Coronary artery (tissue), 2 donors: ENCODE measurements at regions not wholly inside any gene's neighbourhood (a gene's known extent, or its start where the extent isn't known, plus 50 kb on each side); places are given as distances from the start of the nearest gene placed in this dataset.

Experiments used
- DNase-seq: peaks from one replicate; pipeline ENCODE4 v3.0.0-alpha.2; 2017; ENCODE audit warnings: low spot score
- H3K27ac ChIP-seq, 2 donors: fragments of 200-600 bp; sonication (generic); one replicate each; pipeline ENCODE4 v1.5.1; 2016 to 2019
- H3K4me3 ChIP-seq: fragments of 200-600 bp; sonication (generic); 2 replicates; pipeline ENCODE4 v1.5.1; 2016; ENCODE audit warnings: mild to moderate bottlenecking, moderate library complexity
- CTCF ChIP-seq: fragments of 200-600 bp; sonication (generic); IDR thresholded peaks from one replicate; pipeline ENCODE4 v1.5.1; 2019; ENCODE audit warnings: antibody characterized with exemption

DNA sequence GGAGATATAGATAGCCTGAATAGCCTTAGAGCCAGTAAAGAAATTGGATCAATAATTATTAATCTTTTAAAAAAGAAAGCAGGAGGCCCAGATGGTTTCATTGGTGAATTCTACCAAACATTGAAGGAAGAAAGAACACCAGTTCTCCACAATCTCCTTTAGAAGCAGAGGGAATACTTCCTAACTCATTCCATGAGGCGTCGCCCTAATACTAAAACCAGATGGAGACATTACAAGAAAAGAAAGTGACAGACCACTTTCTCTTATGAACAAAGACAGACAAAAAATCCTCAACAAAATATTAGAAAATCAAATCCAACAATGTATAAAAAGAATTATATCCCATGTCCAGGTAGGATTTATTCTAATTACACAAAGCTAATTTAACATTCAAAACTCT, 362.6 kb downstream of the BCAT1 start:
- no peak overlapping the region for H3K4me3 ChIP-seq
- DNase-seq = no peak
- no peak for TF ChIP-seq CTCF
- no peak overlapping the region for H3K27ac ChIP-seq

- Histone ChIP-seq H3K27ac (no peak overlapping the region), H3K4me3 (no peak overlapping the region)
- TF ChIP-seq CTCF = no peak
- no peak for DNase-seq
Measured at GRCh38 chr12:24584032-24584675, 364.7 kb downstream of the BCAT1 start.

DNA sequence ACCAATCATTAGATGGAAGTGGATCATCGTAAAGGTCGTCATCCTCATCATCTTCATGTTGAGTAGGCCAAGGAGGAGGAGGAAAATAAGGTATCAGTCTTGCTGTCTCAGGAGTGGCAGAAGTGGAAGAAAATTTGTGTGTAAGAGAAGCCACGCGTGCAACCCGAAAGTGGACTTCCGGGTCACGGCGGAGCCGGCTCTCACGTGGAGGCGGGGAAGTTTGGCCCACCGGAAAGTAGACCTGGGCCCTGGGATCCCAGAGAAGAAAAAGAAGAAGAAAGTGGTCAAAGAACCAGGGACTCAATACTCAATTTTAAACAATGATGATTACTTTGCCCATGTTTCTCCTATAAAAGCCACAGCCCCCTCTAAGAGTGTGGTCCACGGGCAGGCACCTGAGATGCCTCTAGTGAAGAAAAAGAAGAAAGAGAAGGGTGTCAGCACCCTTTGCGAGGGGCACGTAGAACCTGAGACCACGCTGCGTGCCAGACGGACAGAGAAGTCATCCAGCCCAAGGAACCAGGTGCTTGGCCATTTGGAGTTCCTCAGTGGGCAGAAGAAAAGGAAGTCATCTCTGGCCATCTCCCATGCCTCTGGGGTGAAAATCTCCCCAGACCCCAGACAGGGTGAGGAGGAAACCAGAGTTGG, 365.8 kb downstream of the BCAT1 start:
- H3K27ac ChIP-seq = no peak overlapping the region
- TF ChIP-seq CTCF = no peak
- no peak overlapping the region for H3K4me3 ChIP-seq
- DNase-seq = no peak

DNA sequence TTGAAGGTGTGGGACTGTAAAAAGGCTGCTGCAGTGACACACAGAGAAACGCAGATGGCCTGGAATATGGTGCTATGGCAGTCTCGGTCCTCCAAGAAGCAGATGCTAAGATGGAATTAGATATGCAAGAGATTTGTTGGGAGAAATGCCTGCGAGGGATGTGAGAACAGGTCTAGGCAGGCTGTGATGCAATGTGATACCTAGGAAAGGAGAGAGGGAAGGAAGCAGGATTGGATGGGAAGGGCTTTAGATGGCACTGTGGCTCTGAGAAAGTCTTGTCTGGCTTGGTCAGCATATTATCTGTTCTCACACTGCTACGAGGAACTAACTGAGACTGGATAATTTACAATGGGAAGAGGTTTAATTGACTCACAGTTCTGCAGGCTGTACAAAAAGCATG, 374.4 kb downstream of the BCAT1 start:
- H3K27ac ChIP-seq = no peak overlapping the region
- no peak for TF ChIP-seq CTCF

GRCh38 chr12:24573621-24574020, 375.3 kb downstream of the BCAT1 start:
- no peak for TF ChIP-seq CTCF
- no peak overlapping the region for H3K27ac ChIP-seq
- no peak overlapping the region for H3K4me3 ChIP-seq
- DNase-seq = no peak

More for the DNA sequence above, 374.4 kb downstream of the BCAT1 start:
- H3K4me3 ChIP-seq = no peak overlapping the region
- no peak for DNase-seq

DNA sequence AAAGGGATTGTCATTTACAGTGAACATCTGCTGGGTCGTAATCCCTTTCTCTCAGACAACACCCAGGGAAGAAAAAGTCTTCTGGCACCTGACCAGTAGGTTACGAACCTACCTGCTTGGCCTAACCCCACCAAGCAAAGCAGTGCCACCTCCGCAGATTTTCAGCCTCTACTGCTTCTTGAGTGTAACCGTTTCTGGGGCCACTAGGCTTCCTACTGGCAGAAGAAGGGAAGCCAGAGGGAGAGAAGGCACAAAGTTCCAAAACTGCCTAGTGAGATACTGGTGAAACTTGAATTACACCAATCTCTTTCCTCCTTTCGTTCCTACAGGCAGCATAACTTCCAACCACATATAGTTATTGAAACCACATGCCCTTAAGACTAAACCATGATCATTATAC, 383.6 kb downstream of the BCAT1 start:
- no peak for DNase-seq
- no peak for TF ChIP-seq CTCF
- Histone ChIP-seq H3K4me3 (no peak overlapping the region), H3K27ac (no peak overlapping the region)
